ENCODE measurements at regions not wholly inside any gene's neighbourhood (a gene's known extent, or its start where the extent isn't known, plus 50 kb on each side); places are given as distances from the start of the nearest gene placed in this dataset.

DNA sequence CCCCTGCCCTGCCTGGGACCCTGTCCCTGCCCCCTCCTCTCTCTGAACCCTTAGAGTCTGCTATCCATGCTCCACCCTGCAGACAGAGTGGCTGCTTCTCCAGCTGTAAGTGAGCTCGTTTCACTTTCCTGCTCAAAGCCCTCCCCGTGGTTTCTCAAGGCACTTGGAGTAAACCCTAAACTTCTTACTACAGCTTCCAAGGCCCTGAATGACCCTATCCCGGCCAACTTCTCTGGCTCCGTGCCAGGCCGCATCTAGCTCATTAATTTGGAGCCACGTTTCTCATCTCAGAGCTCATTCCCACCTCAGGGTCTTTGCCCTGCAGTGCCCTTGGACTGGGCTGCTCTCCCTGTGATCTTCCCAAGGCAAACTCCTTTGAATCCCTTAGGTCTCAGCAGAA, 235.1 kb upstream of the RUNX1 start:
- Mint-ChIP-seq H3K9me3 (ENCODE audit: unreplicated experiment) (no peaks in the 10 kb centered on the region), H3K4me3 (ENCODE audit: unreplicated experiment) (no peak overlapping the region), H3K27me3 (ENCODE audit: unreplicated experiment) (peaks cover 2% of the 10 kb centered on the region), H3K36me3 (ENCODE audit: unreplicated experiment) (peaks cover 7% of the 10 kb centered on the region), H3K4me1 (ENCODE audit: low read depth, unreplicated experiment) (no peaks in the 10 kb centered on the region), H3K27ac (ENCODE audit: unreplicated experiment) (no peak overlapping the region)
- TF ChIP-seq, protein P1, sequence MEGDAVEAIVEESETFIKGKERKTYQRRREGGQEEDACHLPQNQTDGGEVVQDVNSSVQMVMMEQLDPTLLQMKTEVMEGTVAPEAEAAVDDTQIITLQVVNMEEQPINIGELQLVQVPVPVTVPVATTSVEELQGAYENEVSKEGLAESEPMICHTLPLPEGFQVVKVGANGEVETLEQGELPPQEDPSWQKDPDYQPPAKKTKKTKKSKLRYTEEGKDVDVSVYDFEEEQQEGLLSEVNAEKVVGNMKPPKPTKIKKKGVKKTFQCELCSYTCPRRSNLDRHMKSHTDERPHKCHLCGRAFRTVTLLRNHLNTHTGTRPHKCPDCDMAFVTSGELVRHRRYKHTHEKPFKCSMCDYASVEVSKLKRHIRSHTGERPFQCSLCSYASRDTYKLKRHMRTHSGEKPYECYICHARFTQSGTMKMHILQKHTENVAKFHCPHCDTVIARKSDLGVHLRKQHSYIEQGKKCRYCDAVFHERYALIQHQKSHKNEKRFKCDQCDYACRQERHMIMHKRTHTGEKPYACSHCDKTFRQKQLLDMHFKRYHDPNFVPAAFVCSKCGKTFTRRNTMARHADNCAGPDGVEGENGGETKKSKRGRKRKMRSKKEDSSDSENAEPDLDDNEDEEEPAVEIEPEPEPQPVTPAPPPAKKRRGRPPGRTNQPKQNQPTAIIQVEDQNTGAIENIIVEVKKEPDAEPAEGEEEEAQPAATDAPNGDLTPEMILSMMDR (IDR thresholded peaks at IDR 0.05; ENCODE audit: partially characterized antibody, unreplicated experiment) = no peak
- DNase-seq = no peak

- H3K4me3 Mint-ChIP-seq (ENCODE audit: unreplicated experiment) = no peak overlapping the region
- H3K27me3 Mint-ChIP-seq (ENCODE audit: unreplicated experiment) = peaks cover 2% of the 10 kb centered on the region
- no peaks in the 10 kb centered on the region for H3K9me3 Mint-ChIP-seq (ENCODE audit: unreplicated experiment)
- H3K27ac Mint-ChIP-seq (ENCODE audit: unreplicated experiment) = no peak overlapping the region
- H3K4me1 Mint-ChIP-seq (ENCODE audit: low read depth, unreplicated experiment) = no peaks in the 10 kb centered on the region
- H3K36me3 Mint-ChIP-seq (ENCODE audit: unreplicated experiment) = peaks cover 7% of the 10 kb centered on the region
- TF ChIP-seq, protein P1 (IDR thresholded peaks at IDR 0.05; ENCODE audit: partially characterized antibody, unreplicated experiment) = no peak
- no peak for DNase-seq
These were observed 233.8 kb upstream of the RUNX1 start for GRCh38 chr21:35282944-35283343.

GRCh38 chr21:35281956-35282355, 232.9 kb upstream of the RUNX1 start:
- TF ChIP-seq, protein P1 (IDR thresholded peaks at IDR 0.05; ENCODE audit: partially characterized antibody, unreplicated experiment) = no peak
- Mint-ChIP-seq H3K27me3 (ENCODE audit: unreplicated experiment) (peaks cover 2% of the 10 kb centered on the region), H3K4me1 (ENCODE audit: low read depth, unreplicated experiment) (no peaks in the 10 kb centered on the region), H3K36me3 (ENCODE audit: unreplicated experiment) (no peaks in the 10 kb centered on the region), H3K4me3 (ENCODE audit: unreplicated experiment) (no peak overlapping the region), H3K27ac (ENCODE audit: unreplicated experiment) (no peak overlapping the region), H3K9me3 (ENCODE audit: unreplicated experiment) (no peaks in the 10 kb centered on the region)
- no peak for DNase-seq

GRCh38 chr21:35280231-35280630, 231.1 kb upstream of the RUNX1 start:
- no peak overlapping the region for H3K27ac Mint-ChIP-seq (ENCODE audit: unreplicated experiment)
- TF ChIP-seq, protein P1 (IDR thresholded peaks at IDR 0.05; ENCODE audit: partially characterized antibody, unreplicated experiment) = no peak
- no peak overlapping the region for H3K4me3 Mint-ChIP-seq (ENCODE audit: unreplicated experiment)
- no peaks in the 10 kb centered on the region for H3K9me3 Mint-ChIP-seq (ENCODE audit: unreplicated experiment)
- no peak for DNase-seq
- peaks cover 2% of the 10 kb centered on the region for H3K27me3 Mint-ChIP-seq (ENCODE audit: unreplicated experiment)
- H3K36me3 Mint-ChIP-seq (ENCODE audit: unreplicated experiment) = no peaks in the 10 kb centered on the region
- H3K4me1 Mint-ChIP-seq (ENCODE audit: low read depth, unreplicated experiment) = no peaks in the 10 kb centered on the region

- Mint-ChIP-seq H3K36me3 (ENCODE audit: unreplicated experiment) (no peaks in the 10 kb centered on the region), H3K27me3 (ENCODE audit: unreplicated experiment) (no peaks in the 10 kb centered on the region), H3K9me3 (ENCODE audit: unreplicated experiment) (peaks cover 2% of the 10 kb centered on the region), H3K4me3 (ENCODE audit: unreplicated experiment) (no peak overlapping the region), H3K4me1 (ENCODE audit: low read depth, unreplicated experiment) (no peaks in the 10 kb centered on the region), H3K27ac (ENCODE audit: unreplicated experiment) (no peak overlapping the region)
- DNase-seq = no peak
- TF ChIP-seq, protein P1 (IDR thresholded peaks at IDR 0.05; ENCODE audit: partially characterized antibody, unreplicated experiment) = no peak
These were observed 226.7 kb upstream of the RUNX1 start for GRCh38 chr21:35275776-35276175.
